Choroid plexus epithelial cell (primary cell): ENCODE measurements at regions not wholly inside any gene's neighbourhood (a gene's known extent, or its start where the extent isn't known, plus 50 kb on each side); places are given as distances from the start of the nearest gene placed in this dataset.

Source experiments
- DNase-seq: peaks from one replicate; pipeline ENCODE4 v3.0.0-alpha.2; 2010; ENCODE audit warnings: low read depth
- H3K4me3 ChIP-seq: 2 replicates; pipeline ENCODE4 v1.5.1; 2011; ENCODE audit warnings: low read depth, mild to moderate bottlenecking, control low read depth, low read length, moderate library complexity
- CTCF ChIP-seq: conservative IDR thresholded peaks from 2 replicates; pipeline ENCODE4 v1.5.1; 2011; ENCODE audit warnings: low read depth, mild to moderate bottlenecking, control low read depth, inconsistent platforms, low read length, moderate library complexity

DNA sequence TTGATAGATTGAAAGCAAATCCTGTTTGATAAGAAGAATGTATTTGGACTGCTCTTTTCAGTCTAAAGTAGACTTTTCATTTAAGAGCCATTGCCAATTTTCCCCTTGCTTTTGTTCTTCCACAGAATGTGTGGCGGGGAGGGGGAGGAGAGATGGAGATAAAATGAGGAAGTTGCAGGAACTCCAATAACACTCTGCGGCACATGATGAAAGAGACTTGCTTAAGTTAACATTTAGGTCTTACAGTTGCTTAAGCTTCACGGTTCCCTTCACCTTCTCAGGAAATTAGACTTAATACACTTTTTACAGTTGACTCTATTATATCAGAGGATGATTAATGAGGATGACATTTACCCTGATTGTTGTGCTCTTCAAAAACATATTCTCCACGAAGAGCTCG lies 537.3 kb downstream of the TMTC2 start:
- no peak overlapping the region for H3K4me3 ChIP-seq
- DNase-seq = no peak
- no peak for TF ChIP-seq CTCF

DNA sequence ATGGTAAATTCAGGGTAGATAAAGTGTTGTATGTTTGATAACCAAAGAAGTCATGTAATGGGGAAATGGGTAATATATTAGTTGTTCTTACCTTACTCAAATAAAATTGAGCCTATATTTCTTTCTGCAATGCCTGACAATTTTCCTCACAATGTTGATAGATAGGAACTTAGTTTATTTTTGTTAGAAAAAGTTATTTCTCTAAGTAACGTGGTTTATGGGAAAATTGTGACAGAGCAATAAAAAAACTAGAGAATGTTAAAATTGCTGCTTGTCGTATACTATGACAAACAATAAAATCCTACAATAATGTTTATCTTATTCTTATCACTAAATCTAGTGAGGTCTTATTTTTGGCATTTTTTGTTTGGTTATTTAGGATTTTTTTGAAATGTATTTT lies 534.1 kb downstream of the TMTC2 start:
- H3K4me3 ChIP-seq = no peak overlapping the region
- no peak for TF ChIP-seq CTCF
- no peak for DNase-seq

- TF ChIP-seq CTCF = no peak
- no peak overlapping the region for H3K4me3 ChIP-seq
- no peak for DNase-seq
These were observed 529.5 kb downstream of the TMTC2 start for GRCh38 chr12:83216230-83216629.

DNA sequence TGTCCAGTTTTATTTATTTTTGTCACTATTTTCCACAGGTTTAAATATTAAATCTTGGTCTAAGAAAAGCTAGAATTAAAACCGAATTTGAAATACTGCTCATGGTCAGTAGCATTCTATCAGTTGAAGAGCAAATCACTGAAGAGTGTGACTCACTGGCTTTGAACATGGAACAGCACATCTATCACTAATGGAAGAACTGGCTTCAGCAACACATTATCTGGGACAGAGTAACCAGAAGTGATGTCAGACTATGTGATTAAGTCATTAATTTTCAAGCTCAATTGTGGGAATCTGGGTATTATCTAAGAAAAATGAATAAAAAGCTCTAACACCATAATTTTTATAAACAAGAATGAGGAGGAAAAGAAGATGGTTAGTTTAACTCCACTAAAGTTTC lies 527.5 kb downstream of the TMTC2 start:
- no peak for TF ChIP-seq CTCF
- DNase-seq = no peak
- no peak overlapping the region for H3K4me3 ChIP-seq

DNA sequence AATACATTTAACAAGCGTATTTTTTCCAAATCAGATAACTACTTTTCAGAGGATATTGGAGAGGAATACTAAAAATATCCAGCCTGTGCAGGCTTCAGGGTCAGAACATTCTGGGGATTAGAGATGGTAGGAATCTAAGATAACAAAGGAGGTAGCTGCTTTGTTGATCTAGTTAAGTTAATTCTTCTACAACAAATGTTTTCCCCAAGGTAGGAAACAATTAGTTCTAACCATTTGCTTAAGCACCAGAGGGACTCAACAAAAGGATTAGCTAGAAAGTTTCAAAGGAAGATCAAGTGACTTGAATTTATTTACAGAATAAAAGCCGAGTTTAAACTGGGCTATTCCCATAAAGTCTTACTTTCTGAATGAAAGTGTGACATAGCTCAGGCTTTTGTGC lies 524.2 kb downstream of the TMTC2 start:
- DNase-seq = no peak
- H3K4me3 ChIP-seq = no peak overlapping the region
- no peak for TF ChIP-seq CTCF

GRCh38 chr12:83199069-83199468 lies 512.4 kb downstream of the TMTC2 start:
- no peak for TF ChIP-seq CTCF
- DNase-seq = no peak
- no peak overlapping the region for H3K4me3 ChIP-seq

- no peak for TF ChIP-seq CTCF
- DNase-seq = no peak
- peak overlapping the region; percentile 13 for H3K4me3 ChIP-seq
These were observed 511.7 kb downstream of the TMTC2 start for GRCh38 chr12:83198291-83199015.
